IPS DF 4.7 (cell line): ENCODE measurements at regions not wholly inside any gene's neighbourhood (a gene's known extent, or its start where the extent isn't known, plus 50 kb on each side); places are given as distances from the start of the nearest gene placed in this dataset.
"Not testable (repeated sequence)": the region's sequence is repeated elsewhere in the genome, so short reads cannot be mapped to it uniquely, and the experiment has no call there.

ENCODE experiments used
- DNase-seq: peaks from one replicate; pipeline ENCODE4 v3.0.0-alpha.2; 2013; ENCODE audit warnings: low spot score; ENCODE audit errors: extremely low read depth

DNA sequence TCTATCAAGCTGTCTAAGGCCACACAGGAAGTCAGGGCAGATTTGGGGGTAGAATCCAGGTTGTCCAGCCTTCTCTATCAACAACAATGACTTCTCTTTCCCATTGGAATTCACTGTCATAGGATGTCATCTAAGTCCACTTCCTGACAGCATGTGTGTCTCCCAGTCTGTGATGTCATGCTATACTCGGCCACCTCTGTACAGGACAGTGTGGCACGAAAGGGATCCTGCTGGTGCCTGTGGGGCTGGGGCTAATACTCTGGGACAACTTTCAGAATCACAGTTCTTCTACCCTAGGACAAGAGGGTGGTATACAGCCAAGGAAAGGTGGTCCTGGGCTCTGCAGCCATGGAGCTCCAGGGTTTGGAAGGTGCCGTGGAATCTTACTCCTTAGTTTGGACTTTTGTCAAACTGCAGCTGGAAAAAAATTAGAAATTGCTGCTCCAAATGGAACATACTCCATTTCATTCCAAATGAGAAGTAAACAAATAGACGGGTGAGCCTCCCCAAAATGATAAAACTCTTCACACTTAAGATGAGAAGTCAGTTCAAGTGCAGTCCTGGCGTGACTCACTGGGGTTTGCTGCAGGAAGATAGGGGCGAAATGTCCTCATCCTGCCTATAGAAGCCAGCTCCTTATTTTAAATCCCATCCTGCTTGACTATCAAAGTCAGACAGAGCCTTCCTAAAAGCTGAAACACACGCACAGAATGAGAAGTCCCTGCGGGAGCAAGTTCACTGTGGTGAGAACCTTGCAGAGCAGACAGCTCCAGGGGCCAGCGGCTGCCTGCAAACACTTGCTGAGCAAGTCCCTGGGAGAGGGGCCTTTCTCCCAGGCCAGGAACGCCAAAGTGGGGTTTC, 144.2 kb upstream of the PLGLB2 start:
- not testable (repeated sequence) for DNase-seq

DNA sequence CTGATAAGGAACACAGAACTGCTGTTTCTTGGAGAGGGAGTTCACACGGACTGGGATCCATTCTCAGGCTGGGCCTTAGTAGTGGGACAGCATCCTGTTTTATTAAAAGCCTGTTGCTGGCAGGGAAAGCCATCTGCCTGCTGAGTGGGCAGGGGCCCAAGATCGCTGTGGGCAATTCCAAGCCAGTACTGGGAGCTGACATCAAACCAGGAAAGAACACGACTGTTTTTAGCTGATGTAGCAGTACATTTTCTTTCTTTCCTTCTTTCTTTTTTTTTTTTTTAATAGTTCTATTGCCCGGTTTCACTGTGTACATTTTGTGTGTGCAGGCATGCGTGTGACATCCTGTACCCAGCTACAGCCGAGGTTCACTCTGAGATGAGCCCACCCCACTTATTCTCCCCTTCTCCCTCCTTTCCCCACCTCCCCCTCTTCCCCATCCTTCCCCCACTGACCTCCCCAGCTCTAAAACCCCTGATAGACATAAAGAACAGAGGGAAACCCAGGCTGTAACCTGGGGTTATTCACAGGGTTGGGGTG, 143.5 kb upstream of the PLGLB2 start:
- not testable (repeated sequence) for DNase-seq

GRCh38 chr2:87604980-87605379, 142.9 kb upstream of the PLGLB2 start:
- not testable (repeated sequence) for DNase-seq

DNA sequence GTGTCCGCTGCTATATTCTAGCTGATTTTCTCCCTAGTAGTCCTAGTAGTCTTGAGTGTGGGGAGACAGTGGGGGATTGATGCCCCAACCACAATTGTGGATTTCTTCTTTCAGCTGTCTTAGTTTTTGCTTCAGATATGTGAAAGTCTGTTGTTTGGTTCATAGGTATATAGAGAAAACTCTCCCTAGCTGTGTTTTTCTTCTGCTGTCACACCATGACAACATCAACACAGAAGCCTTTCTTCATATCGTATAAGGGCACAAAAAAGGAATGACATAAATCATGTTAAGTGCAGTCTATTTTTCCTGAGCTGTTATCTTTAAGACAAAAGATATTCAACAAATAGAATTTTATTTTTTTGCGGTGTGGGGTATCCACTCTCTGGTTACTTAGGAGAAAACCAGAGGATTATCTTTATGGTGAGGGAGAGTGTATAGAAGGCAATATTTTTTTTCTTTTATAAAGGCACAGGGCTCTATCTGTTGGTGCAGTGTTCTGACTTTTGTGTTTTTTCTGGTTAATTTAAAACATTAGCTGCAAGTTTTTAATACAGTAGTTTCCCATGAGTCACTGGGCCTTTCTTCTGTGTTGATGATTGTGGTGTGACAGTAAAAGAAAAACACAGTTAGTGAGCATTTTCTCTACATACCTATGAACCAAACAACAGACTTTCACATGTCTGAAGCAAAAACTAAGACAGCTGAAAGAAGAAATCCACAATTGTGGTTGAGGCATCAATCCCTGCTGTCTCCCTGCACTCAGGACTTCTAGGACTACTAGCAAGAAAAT, 139.3 kb upstream of the PLGLB2 start:
- not testable (repeated sequence) for DNase-seq

DNA sequence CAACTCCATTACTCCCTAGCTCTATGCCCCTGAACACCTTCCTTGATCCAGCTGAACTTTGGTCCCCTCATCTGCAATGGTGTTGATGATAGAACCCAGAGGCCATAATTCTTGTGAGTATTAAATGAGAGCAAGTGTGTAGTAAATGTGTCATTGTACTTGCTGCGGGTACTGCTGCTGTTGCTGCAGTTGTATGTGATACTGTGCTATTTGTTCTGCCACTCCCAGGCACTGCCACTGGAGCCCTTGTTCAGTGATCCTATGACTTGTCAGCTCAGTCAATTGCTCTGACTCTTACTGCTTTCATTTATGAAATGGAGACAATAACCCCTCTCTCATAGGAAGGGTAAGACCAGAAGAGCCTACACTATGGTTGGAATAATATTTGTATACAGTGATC, 136.9 kb upstream of the PLGLB2 start:
- not testable (repeated sequence) for DNase-seq

DNA sequence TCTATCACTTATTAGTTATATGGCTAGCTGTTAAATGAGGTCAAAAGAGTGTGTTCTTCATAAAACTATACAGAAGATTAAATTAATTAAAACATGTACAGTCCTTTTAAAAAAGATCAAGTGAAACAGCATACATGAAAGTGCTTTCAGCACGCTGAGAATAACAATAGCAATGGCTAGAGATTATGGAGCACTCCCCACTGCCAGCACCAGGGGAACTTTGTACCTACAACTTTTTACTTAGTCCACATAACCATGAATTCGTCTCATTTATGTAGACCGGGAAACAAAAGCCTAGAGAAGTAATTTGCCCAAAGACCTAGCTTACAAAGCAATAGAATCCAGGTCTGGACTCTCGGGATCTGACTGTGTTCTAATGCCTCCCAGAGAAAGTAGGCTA, 136.5 kb upstream of the PLGLB2 start:
- DNase-seq, result not testable (repeated sequence)

DNA sequence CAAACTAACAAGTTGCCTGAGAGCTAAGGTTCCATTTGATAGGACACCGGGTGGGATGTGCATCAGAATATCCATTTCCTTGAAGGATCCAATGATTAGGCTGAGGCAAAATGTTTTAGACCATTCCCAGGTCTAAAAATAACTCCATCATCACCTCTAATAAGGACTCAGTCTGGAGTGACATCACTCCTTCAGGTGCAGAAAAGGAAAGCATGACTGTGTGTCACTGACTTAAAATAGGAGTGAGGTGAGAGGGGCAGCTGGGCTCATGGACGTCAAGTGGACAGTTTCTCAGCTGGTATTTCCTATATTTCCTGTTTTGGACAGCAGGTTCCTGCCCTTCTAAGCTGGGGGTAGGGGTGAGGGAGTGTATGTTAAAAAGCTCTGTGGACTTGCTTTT, 135.9 kb upstream of the PLGLB2 start:
- DNase-seq, result not testable (repeated sequence)

DNA sequence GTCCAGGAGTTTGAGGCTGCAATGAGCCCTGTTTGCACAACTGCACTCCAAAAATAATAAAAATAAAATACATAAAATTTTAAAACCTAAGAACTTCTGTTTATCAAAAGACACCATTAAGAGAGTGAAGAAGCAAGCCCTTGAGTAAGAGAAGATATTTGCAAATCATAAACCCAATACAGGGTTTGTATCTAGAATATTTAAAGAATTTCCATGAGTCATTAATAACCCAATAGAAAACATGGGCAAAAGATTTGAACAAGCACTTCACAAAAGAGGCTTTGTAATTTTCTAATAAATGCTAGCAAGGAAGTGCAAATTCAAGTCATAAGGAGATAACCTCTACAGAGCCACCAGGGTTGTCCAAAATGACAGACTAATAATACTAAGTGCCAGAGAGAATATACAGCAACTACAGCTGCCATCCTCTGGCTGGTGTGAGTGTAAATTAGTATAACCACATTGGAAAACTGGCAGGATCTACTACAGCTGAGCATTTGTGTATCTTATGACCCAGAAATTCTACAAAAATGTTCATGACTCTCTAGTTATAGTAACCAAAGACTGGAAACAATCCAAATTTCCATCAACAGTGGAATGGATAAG, 133.0 kb upstream of the PLGLB2 start:
- DNase-seq, result not testable (repeated sequence)

DNA sequence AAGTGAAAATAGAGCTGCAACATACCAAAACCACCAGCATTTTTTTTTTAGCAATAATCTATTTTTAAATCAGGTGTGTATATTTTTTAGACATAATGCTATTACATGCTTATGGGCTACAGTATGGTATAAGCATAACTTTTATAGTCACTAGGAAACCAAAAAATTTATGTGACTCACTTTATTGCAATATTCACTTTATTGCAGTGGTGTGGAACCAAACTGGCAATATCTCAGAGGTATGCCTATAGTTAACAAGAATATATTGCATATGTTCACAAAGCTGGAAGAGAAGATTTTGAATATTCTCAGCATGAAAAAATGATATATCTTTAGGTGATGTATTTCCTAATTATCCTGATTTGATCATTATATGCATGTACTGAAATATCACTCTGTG, 128.8 kb upstream of the PLGLB2 start:
- not testable (repeated sequence) for DNase-seq

- not testable (repeated sequence) for DNase-seq
Observed at GRCh38 chr2:87621139-87621538, 126.7 kb upstream of the PLGLB2 start.

- DNase-seq, result not testable (repeated sequence)
Observed at GRCh38 chr2:87622720-87623119, 125.2 kb upstream of the PLGLB2 start.

DNA sequence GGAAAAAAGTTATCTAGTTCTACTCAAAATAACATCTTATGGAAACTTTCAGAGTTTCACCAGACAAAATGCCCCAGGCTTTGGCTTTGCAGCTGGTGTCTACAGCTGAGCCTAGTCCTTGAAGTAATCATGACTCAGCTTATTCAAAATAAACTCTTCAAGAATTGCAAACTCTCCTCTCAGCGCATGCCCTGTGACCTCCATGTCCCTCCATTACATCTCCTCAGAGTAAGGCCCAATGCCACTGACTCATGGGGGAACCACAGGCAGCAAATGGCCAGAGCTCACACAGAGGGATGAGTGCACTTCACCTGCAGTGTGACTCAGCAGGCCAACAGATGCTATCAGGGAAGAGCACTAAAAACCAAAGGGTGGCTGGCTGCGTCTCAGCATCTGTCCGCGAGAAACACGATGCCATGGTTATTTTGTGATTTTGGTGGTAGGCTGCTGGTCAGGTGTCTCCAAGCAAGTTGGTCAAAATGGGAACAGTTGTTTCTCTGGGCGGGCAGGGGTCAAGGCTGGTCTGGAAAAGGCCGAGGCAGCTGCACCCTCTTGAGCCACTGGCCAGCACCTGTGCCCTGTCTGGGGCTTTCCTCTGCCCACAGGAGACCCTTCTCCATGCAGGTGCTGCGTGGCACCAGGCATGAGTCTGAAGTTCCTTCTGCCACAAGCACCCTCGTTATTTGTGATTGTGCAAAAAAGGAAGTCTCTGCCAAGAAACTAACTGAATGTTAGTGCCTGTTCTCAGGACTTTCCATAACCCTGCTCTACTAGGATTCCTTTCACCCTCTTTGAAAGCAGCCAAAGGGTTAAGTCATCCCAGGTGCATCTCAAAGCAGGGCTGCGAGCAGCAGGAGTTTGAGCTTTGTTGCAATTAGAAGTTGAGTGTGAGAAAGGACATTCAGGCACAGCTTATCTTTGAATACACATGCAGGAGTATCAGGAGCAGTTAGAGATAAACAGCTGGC, 118.1 kb upstream of the PLGLB2 start:
- DNase-seq, result not testable (repeated sequence)

DNA sequence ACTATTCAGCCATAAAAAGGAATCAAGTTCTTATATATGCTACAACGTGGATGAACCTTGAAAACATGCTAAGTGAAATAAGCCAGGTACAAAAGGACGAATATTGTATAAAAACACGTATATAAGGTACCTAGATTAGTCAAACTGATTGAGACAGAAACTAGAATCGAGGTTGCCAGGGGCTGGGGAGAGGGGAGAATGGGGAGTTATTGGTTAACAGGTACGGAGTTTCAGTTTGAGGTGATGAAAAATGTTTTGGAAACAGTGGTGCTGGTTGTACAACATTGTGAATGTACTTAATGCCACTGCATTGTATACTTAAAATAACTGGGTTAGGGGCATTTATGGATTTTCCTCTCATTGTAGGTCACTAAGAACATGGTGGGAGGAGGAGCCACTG, 117.0 kb upstream of the PLGLB2 start:
- DNase-seq, result not testable (repeated sequence)

GRCh38 chr2:87631402-87631801, 116.5 kb upstream of the PLGLB2 start:
- not testable (repeated sequence) for DNase-seq

DNA sequence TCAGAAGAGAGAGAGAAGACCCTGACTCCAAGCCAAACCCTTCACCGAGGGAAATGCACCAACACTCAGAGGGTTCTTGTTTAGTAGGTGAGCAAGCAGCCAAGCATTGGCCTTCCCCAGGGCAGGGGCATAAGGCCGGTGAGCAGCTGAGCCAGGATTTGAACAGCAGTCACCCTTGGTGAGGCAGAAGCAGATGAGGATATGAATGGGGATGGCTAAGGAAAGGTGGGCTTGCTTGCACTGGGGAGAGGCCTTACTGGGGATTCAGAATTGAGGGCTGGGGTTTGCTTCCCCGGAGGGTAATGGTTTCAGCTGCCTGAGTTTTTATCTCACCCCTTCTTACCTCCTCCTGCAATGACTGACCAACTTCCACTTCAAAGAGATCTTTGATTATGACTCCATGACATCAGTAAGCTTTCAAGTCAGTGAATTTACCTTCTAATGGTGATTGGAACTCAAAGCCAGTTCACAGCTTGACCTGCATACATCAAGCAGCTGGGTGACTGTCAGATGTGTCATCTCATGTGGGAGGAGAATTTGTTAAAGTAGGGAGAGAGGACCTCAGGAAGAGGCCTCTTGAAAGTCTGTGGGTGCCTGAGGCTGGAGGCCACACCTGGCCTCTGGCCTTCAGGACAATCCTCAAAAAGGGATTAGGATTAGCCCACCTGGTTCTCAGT, 114.5 kb upstream of the PLGLB2 start:
- not testable (repeated sequence) for DNase-seq

DNA sequence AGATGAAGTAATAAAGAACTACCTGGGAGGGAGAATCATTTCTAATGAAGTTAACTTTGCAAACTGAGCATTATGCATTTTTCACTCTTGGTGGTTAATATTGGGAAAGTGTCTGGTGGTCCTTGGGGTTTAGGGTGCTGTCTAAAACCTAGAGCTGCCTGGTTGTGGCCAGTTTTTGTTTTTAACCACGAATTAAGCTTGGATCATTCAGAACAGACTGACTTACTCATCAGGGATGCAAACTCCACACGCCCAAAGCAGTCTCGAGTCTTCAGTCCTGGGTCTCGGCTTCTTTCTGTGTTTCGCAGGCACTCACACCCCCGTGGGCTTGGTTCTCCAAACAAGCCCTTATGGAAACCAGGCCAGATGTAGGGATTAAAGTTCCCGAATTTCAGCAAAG, 113.8 kb upstream of the PLGLB2 start:
- DNase-seq, result not testable (repeated sequence)

- not testable (repeated sequence) for DNase-seq
Observed at GRCh38 chr2:87634971-87635650, 112.8 kb upstream of the PLGLB2 start.

GRCh38 chr2:87636246-87636645, 111.6 kb upstream of the PLGLB2 start:
- not testable (repeated sequence) for DNase-seq

GRCh38 chr2:87636735-87637134, 111.2 kb upstream of the PLGLB2 start:
- DNase-seq, result not testable (repeated sequence)
